ENCODE measurements at regions not wholly inside any gene's neighbourhood (a gene's known extent, or its start where the extent isn't known, plus 50 kb on each side); places are given as distances from the start of the nearest gene placed in this dataset.

- no peak overlapping the region for H3K9ac ChIP-seq (ENCODE audit: low read length)
- H3K4me1 ChIP-seq (ENCODE audit: control insufficient read depth in 1 of 2, insufficient read depth in 2 of 2, low read length in 2 of 2): no peaks in the 10 kb centered on the region; a peak in 1 of 4 replicates
- no peak overlapping the region for H3K4me3 ChIP-seq (replicated peaks in 1 of 2; ENCODE audit: low read depth in 1 of 2, low read length in 2 of 2)
- TF ChIP-seq MAX (IDR thresholded peaks at IDR 0.05) (no peak), CEBPB (IDR thresholded peaks at IDR 0.05; ENCODE audit: low read depth) (no peak), CBX3 (IDR thresholded peaks at IDR 0.05; ENCODE audit: low read depth) (no peak), SRF (IDR thresholded peaks at IDR 0.05; ENCODE audit: low read depth) (no peak), REST (IDR thresholded peaks at IDR 0.05; ENCODE audit: low read depth) (no peak), JUND (IDR thresholded peaks at IDR 0.05) (no peak), POLR2AphosphoS5 (IDR thresholded peaks at IDR 0.05; ENCODE audit: low read depth, low read length) (no peak), EZH2phosphoT487 (IDR thresholded peaks at IDR 0.05; ENCODE audit: borderline replicate concordance) (no peak), SP1 (IDR thresholded peaks at IDR 0.05; ENCODE audit: low read depth) (no peak), RAD21 (IDR thresholded peaks at IDR 0.05; ENCODE audit: low read depth) (no peak)
- ChIA-PET RAD21 (ENCODE audit: low non-redundant PET in 1 of 2, low total read pairs in 2 of 2, uncharacterized antibody in 2 of 2, unreplicated experiment in 2 of 2) (interaction anchor here (0.7 kb wide), 2 partner anchors 327 to 796 kb away, joined by 5 to 9 read pairs; no protein-coding TSS in a partner anchor), POLR2A (interaction anchor here (0.6 to 3.5 kb wide), 30 partner anchors 10 to 639 kb away, joined by 3 to 76 read pairs (median 4); partner anchors contain the start of genes DHX8, NBR1, PLEKHH3 and RND2), CTCF (interaction anchor here (1.1 kb wide), 1 partner anchor 291 kb away, joined by 4 read pairs; no protein-coding TSS in a partner anchor)
- H3K27me3 ChIP-seq (ENCODE audit: insufficient read depth, low read length): no peaks in the 10 kb centered on the region
- TSS peak; percentile 98 for BruUV-seq (replicated peaks)
- DNase-seq (ENCODE audit: low read depth, low spot score): no peak
- no peaks in the 10 kb centered on the region; a peak in 1 of 4 replicates for H3K9me3 ChIP-seq (ENCODE audit: control insufficient read depth in 1 of 2, insufficient read depth in 1 of 2, low read depth in 1 of 2, low read length in 2 of 2)
- H2AFZ ChIP-seq (ENCODE audit: low read depth, low read length, poor library complexity, severe bottlenecking): no peak overlapping the region
- no peaks in the 10 kb centered on the region for H3K36me3 ChIP-seq (ENCODE audit: control insufficient read depth in 1 of 2, insufficient read depth in 2 of 2, low read length in 2 of 2)
- no peak overlapping the region for H3K4me2 ChIP-seq (ENCODE audit: low read length)
- H3K27ac ChIP-seq (ENCODE audit: low read depth, low read length): no peak overlapping the region
- no peaks in the 10 kb centered on the region for H4K20me1 ChIP-seq (ENCODE audit: insufficient read depth)
- intact Hi-C loops (cut with micrococcal nuclease): no loop called here
- no peak for ATAC-seq
- no peaks in the 10 kb centered on the region for H3K79me2 ChIP-seq (ENCODE audit: insufficient read depth, low read length)
- no peaks in the 10 kb centered on the region for H3K9me2 ChIP-seq (ENCODE audit: insufficient read depth)
Observed at GRCh38 chr17:43315858-43316521, 82.2 kb upstream of the RNU2-1 start.
